ENCODE measurements at regions not wholly inside any gene's neighbourhood (a gene's known extent, or its start where the extent isn't known, plus 50 kb on each side); places are given as distances from the start of the nearest gene placed in this dataset.

GRCh38 chr2:8365331-8365910 is 316.4 kb upstream of the ID2 start:
- Histone ChIP-seq H3K27me3 (ENCODE audit: insufficient read depth, low read length) (no peaks in the 10 kb centered on the region), H3K79me2 (ENCODE audit: insufficient read depth, low read length) (no peaks in the 10 kb centered on the region), H3K4me1 (ENCODE audit: control insufficient read depth in 1 of 2, insufficient read depth in 2 of 2, low read length in 2 of 2) (no peaks in the 10 kb centered on the region), H3K27ac (ENCODE audit: low read depth, low read length) (no peak overlapping the region), H3K9me3 (ENCODE audit: control insufficient read depth in 1 of 2, insufficient read depth in 1 of 2, low read depth in 1 of 2, low read length in 2 of 2) (no peaks in the 10 kb centered on the region), H4K20me1 (ENCODE audit: insufficient read depth) (no peaks in the 10 kb centered on the region), H3K9ac (ENCODE audit: low read length) (no peak overlapping the region), H3K36me3 (ENCODE audit: control insufficient read depth in 1 of 2, insufficient read depth in 2 of 2, low read length in 2 of 2) (no peaks in the 10 kb centered on the region), H3K4me3 (replicated peaks in 1 of 2; ENCODE audit: low read depth in 1 of 2, low read length in 2 of 2) (no peak overlapping the region), H3K4me2 (ENCODE audit: low read length) (no peak overlapping the region), H2AFZ (ENCODE audit: low read depth, low read length, poor library complexity, severe bottlenecking) (no peak overlapping the region), H3K9me2 (ENCODE audit: insufficient read depth) (no peaks in the 10 kb centered on the region)
- BruUV-seq (replicated peaks) = no TSS peak
- DNase-seq (ENCODE audit: low read depth, low spot score) (no peak), ATAC-seq (no peak)
- RAD21 ChIA-PET (ENCODE audit: low non-redundant PET in 1 of 2, low total read pairs in 2 of 2, uncharacterized antibody in 2 of 2, unreplicated experiment in 2 of 2) = no interaction called here
- intact Hi-C loops (cut with micrococcal nuclease) = no loop called here
- CTCF ChIA-PET = no interaction called here
- POLR2A ChIA-PET = no interaction called here
- TF ChIP-seq FOSL1 (IDR thresholded peaks at IDR 0.05; ENCODE audit: low read depth) = no peak

DNA sequence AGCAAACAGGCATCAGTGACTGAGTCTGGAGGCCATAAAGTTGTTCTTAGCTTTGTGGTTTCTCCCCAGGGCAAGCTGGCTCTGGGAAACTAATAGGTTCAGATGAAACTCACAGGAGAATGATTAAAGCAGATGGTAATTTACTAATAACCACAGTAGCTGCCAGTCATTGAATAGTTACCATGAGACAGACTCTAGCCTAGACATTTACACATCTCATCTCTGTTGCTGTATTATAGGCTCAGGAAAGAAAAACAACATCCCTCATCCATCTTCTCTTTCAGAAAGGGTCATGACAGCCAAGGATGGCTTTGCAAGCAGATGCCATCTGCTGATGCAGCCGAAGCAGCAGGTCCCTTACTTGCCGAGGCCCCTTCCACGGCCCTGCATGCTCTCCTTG is 314.0 kb upstream of the ID2 start:
- H3K4me3 ChIP-seq (replicated peaks in 1 of 2; ENCODE audit: low read depth in 1 of 2, low read length in 2 of 2) = no peak overlapping the region
- ChIA-PET CTCF (no interaction called here), RAD21 (ENCODE audit: low non-redundant PET in 1 of 2, low total read pairs in 2 of 2, uncharacterized antibody in 2 of 2, unreplicated experiment in 2 of 2) (no interaction called here), POLR2A (no interaction called here)
- H3K9me3 ChIP-seq (ENCODE audit: control insufficient read depth in 1 of 2, insufficient read depth in 1 of 2, low read depth in 1 of 2, low read length in 2 of 2) = no peaks in the 10 kb centered on the region
- H3K9ac ChIP-seq (ENCODE audit: low read length) = no peak overlapping the region
- H4K20me1 ChIP-seq (ENCODE audit: insufficient read depth) = no peaks in the 10 kb centered on the region
- no peak overlapping the region for H2AFZ ChIP-seq (ENCODE audit: low read depth, low read length, poor library complexity, severe bottlenecking)
- no TSS peak for BruUV-seq (replicated peaks)
- DNase-seq (ENCODE audit: low read depth, low spot score) (no peak), ATAC-seq (no peak)
- H3K79me2 ChIP-seq (ENCODE audit: insufficient read depth, low read length) = no peaks in the 10 kb centered on the region
- H3K9me2 ChIP-seq (ENCODE audit: insufficient read depth) = no peaks in the 10 kb centered on the region
- no peaks in the 10 kb centered on the region for H3K36me3 ChIP-seq (ENCODE audit: control insufficient read depth in 1 of 2, insufficient read depth in 2 of 2, low read length in 2 of 2)
- H3K27me3 ChIP-seq (ENCODE audit: insufficient read depth, low read length) = no peaks in the 10 kb centered on the region
- intact Hi-C loops (cut with micrococcal nuclease) = no loop called here
- TF ChIP-seq, protein P1, sequence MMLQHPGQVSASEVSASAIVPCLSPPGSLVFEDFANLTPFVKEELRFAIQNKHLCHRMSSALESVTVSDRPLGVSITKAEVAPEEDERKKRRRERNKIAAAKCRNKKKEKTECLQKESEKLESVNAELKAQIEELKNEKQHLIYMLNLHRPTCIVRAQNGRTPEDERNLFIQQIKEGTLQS (IDR thresholded peaks at IDR 0.05) = no peak
- no peak for TF ChIP-seq MAX (IDR thresholded peaks at IDR 0.05)
- no peak for TF ChIP-seq POLR2AphosphoS5 (IDR thresholded peaks at IDR 0.05; ENCODE audit: low read depth, low read length)
- TF ChIP-seq EZH2phosphoT487 (IDR thresholded peaks at IDR 0.05; ENCODE audit: borderline replicate concordance) = no peak
- TF ChIP-seq SRF (IDR thresholded peaks at IDR 0.05; ENCODE audit: low read depth) = no peak
- TF ChIP-seq ELF1 (IDR thresholded peaks at IDR 0.05; ENCODE audit: borderline replicate concordance, low read depth) = no peak
- TF ChIP-seq CBX3 (IDR thresholded peaks at IDR 0.05; ENCODE audit: low read depth) = no peak
- TF ChIP-seq YY1 (IDR thresholded peaks at IDR 0.05; ENCODE audit: extremely low read depth, insufficient replicate concordance, low read depth, low read length) = no peak
- TF ChIP-seq POLR2A (IDR thresholded peaks at IDR 0.05; ENCODE audit: borderline replicate concordance, extremely low read depth, insufficient read depth, insufficient read length) = no peak
- TF ChIP-seq FOSL1 (IDR thresholded peaks at IDR 0.05; ENCODE audit: low read depth) = no peak
- TF ChIP-seq JUND (IDR thresholded peaks at IDR 0.05) = no peak
- TF ChIP-seq ZFX (IDR thresholded peaks at IDR 0.05) = no peak
- no peak for TF ChIP-seq SIN3A (IDR thresholded peaks at IDR 0.05; ENCODE audit: low read depth)
- no peaks in the 10 kb centered on the region for H3K4me1 ChIP-seq (ENCODE audit: control insufficient read depth in 1 of 2, insufficient read depth in 2 of 2, low read length in 2 of 2)
- H3K4me2 ChIP-seq (ENCODE audit: low read length) = no peak overlapping the region
- no peak overlapping the region for H3K27ac ChIP-seq (ENCODE audit: low read depth, low read length)
